ENCODE measurements at regions not wholly inside any gene's neighbourhood (a gene's known extent, or its start where the extent isn't known, plus 50 kb on each side); places are given as distances from the start of the nearest gene placed in this dataset.

- Histone ChIP-seq H3K27me3 (ENCODE audit: insufficient read depth, insufficient read length) (no peaks in the 10 kb centered on the region), H3K36me3 (ENCODE audit: insufficient read depth, insufficient read length, low read length) (no peaks in the 10 kb centered on the region), H3K9ac (ENCODE audit: insufficient read length, low read depth) (no peak overlapping the region), H3K4me3 (ENCODE audit: insufficient read length, low read depth) (no peak overlapping the region), H3K9me3 (ENCODE audit: insufficient read depth, low read length) (no peaks in the 10 kb centered on the region), H3K4me1 (ENCODE audit: insufficient read depth, insufficient read length) (no peaks in the 10 kb centered on the region)
- TF ChIP-seq SUZ12 (IDR thresholded peaks at IDR 0.05; ENCODE audit: extremely low read depth, insufficient read depth, insufficient read length), result no peak
- TF ChIP-seq ZNF274 (IDR thresholded peaks at IDR 0.05; ENCODE audit: low read depth, low read length), result no peak
- TF ChIP-seq YY1 (IDR thresholded peaks at IDR 0.05; ENCODE audit: insufficient read depth, insufficient read length), result no peak
- no peak for DNase-seq (ENCODE audit: low read depth, low spot score)
Measured at GRCh38 chr7:20963556-20964280, 177.0 kb upstream of the SP8 start.

- Histone ChIP-seq H3K9ac (ENCODE audit: insufficient read length, low read depth) (no peak overlapping the region), H3K36me3 (ENCODE audit: insufficient read depth, insufficient read length, low read length) (no peaks in the 10 kb centered on the region), H3K9me3 (ENCODE audit: insufficient read depth, low read length) (no peaks in the 10 kb centered on the region), H3K27me3 (ENCODE audit: insufficient read depth, insufficient read length) (no peaks in the 10 kb centered on the region), H3K4me1 (ENCODE audit: insufficient read depth, insufficient read length) (no peaks in the 10 kb centered on the region), H3K4me3 (ENCODE audit: insufficient read length, low read depth) (no peak overlapping the region)
- TF ChIP-seq SUZ12 (IDR thresholded peaks at IDR 0.05; ENCODE audit: extremely low read depth, insufficient read depth, insufficient read length), result no peak
- TF ChIP-seq ZNF274 (IDR thresholded peaks at IDR 0.05; ENCODE audit: low read depth, low read length), result no peak
- no peak for TF ChIP-seq YY1 (IDR thresholded peaks at IDR 0.05; ENCODE audit: insufficient read depth, insufficient read length)
- no peak for DNase-seq (ENCODE audit: low read depth, low spot score)
Measured at GRCh38 chr7:20964281-20964918, 177.7 kb upstream of the SP8 start.

GRCh38 chr7:20971219-20971618, 184.5 kb upstream of the SP8 start:
- Histone ChIP-seq H3K4me1 (ENCODE audit: insufficient read depth, insufficient read length) (no peaks in the 10 kb centered on the region), H3K4me3 (ENCODE audit: insufficient read length, low read depth) (no peak overlapping the region), H3K9ac (ENCODE audit: insufficient read length, low read depth) (no peak overlapping the region), H3K36me3 (ENCODE audit: insufficient read depth, insufficient read length, low read length) (no peaks in the 10 kb centered on the region), H3K9me3 (ENCODE audit: insufficient read depth, low read length) (no peaks in the 10 kb centered on the region), H3K27me3 (ENCODE audit: insufficient read depth, insufficient read length) (no peaks in the 10 kb centered on the region)
- TF ChIP-seq SUZ12 (IDR thresholded peaks at IDR 0.05; ENCODE audit: extremely low read depth, insufficient read depth, insufficient read length), result no peak
- no peak for TF ChIP-seq YY1 (IDR thresholded peaks at IDR 0.05; ENCODE audit: insufficient read depth, insufficient read length)
- no peak for TF ChIP-seq ZNF274 (IDR thresholded peaks at IDR 0.05; ENCODE audit: low read depth, low read length)
- no peak for DNase-seq (ENCODE audit: low read depth, low spot score)

GRCh38 chr7:20980232-20980631, 193.5 kb upstream of the SP8 start:
- Histone ChIP-seq H3K4me3 (ENCODE audit: insufficient read length, low read depth) (no peak overlapping the region), H3K9ac (ENCODE audit: insufficient read length, low read depth) (no peak overlapping the region), H3K36me3 (ENCODE audit: insufficient read depth, insufficient read length, low read length) (no peaks in the 10 kb centered on the region), H3K27me3 (ENCODE audit: insufficient read depth, insufficient read length) (no peaks in the 10 kb centered on the region), H3K9me3 (ENCODE audit: insufficient read depth, low read length) (no peaks in the 10 kb centered on the region), H3K4me1 (ENCODE audit: insufficient read depth, insufficient read length) (no peaks in the 10 kb centered on the region)
- TF ChIP-seq SUZ12 (IDR thresholded peaks at IDR 0.05; ENCODE audit: extremely low read depth, insufficient read depth, insufficient read length) (no peak), ZNF274 (IDR thresholded peaks at IDR 0.05; ENCODE audit: low read depth, low read length) (no peak)
- no peak for DNase-seq (ENCODE audit: low read depth, low spot score)

GRCh38 chr7:20980668-20981264, 194.1 kb upstream of the SP8 start:
- H3K36me3 ChIP-seq (ENCODE audit: insufficient read depth, insufficient read length, low read length), result no peaks in the 10 kb centered on the region
- H3K9me3 ChIP-seq (ENCODE audit: insufficient read depth, low read length), result no peaks in the 10 kb centered on the region
- DNase-seq (ENCODE audit: low read depth, low spot score), result no peak
- H3K4me1 ChIP-seq (ENCODE audit: insufficient read depth, insufficient read length), result no peaks in the 10 kb centered on the region
- H3K9ac ChIP-seq (ENCODE audit: insufficient read length, low read depth), result no peak overlapping the region
- TF ChIP-seq SUZ12 (IDR thresholded peaks at IDR 0.05; ENCODE audit: extremely low read depth, insufficient read depth, insufficient read length) (no peak), ZNF274 (IDR thresholded peaks at IDR 0.05; ENCODE audit: low read depth, low read length) (no peak), YY1 (IDR thresholded peaks at IDR 0.05; ENCODE audit: insufficient read depth, insufficient read length) (no peak)
- H3K4me3 ChIP-seq (ENCODE audit: insufficient read length, low read depth), result no peak overlapping the region
- H3K27me3 ChIP-seq (ENCODE audit: insufficient read depth, insufficient read length), result no peaks in the 10 kb centered on the region

GRCh38 chr7:20988340-20988739, 201.7 kb upstream of the SP8 start:
- Histone ChIP-seq H3K4me3 (ENCODE audit: insufficient read length, low read depth) (no peak overlapping the region), H3K9me3 (ENCODE audit: insufficient read depth, low read length) (peaks cover 9% of the 10 kb centered on the region), H3K36me3 (ENCODE audit: insufficient read depth, insufficient read length, low read length) (no peaks in the 10 kb centered on the region), H3K4me1 (ENCODE audit: insufficient read depth, insufficient read length) (no peaks in the 10 kb centered on the region), H3K9ac (ENCODE audit: insufficient read length, low read depth) (no peak overlapping the region), H3K27me3 (ENCODE audit: insufficient read depth, insufficient read length) (no peaks in the 10 kb centered on the region)
- DNase-seq (ENCODE audit: low read depth, low spot score), result no peak
- no peak for TF ChIP-seq YY1 (IDR thresholded peaks at IDR 0.05; ENCODE audit: insufficient read depth, insufficient read length)
- TF ChIP-seq SUZ12 (IDR thresholded peaks at IDR 0.05; ENCODE audit: extremely low read depth, insufficient read depth, insufficient read length), result no peak
- no peak for TF ChIP-seq ZNF274 (IDR thresholded peaks at IDR 0.05; ENCODE audit: low read depth, low read length)

GRCh38 chr7:20991544-20991943, 204.9 kb upstream of the SP8 start:
- H3K4me3 ChIP-seq (ENCODE audit: insufficient read length, low read depth), result no peak overlapping the region
- H3K9me3 ChIP-seq (ENCODE audit: insufficient read depth, low read length), result peaks cover 17% of the 10 kb centered on the region
- H3K9ac ChIP-seq (ENCODE audit: insufficient read length, low read depth), result no peak overlapping the region
- TF ChIP-seq SUZ12 (IDR thresholded peaks at IDR 0.05; ENCODE audit: extremely low read depth, insufficient read depth, insufficient read length) (no peak), YY1 (IDR thresholded peaks at IDR 0.05; ENCODE audit: insufficient read depth, insufficient read length) (no peak), ZNF274 (IDR thresholded peaks at IDR 0.05; ENCODE audit: low read depth, low read length) (no peak)
- H3K36me3 ChIP-seq (ENCODE audit: insufficient read depth, insufficient read length, low read length), result no peaks in the 10 kb centered on the region
- no peak for DNase-seq (ENCODE audit: low read depth, low spot score)
- H3K4me1 ChIP-seq (ENCODE audit: insufficient read depth, insufficient read length), result no peaks in the 10 kb centered on the region
- H3K27me3 ChIP-seq (ENCODE audit: insufficient read depth, insufficient read length), result no peaks in the 10 kb centered on the region
